ENCODE measurements at regions not wholly inside any gene's neighbourhood (a gene's known extent, or its start where the extent isn't known, plus 50 kb on each side); places are given as distances from the start of the nearest gene placed in this dataset.

DNA sequence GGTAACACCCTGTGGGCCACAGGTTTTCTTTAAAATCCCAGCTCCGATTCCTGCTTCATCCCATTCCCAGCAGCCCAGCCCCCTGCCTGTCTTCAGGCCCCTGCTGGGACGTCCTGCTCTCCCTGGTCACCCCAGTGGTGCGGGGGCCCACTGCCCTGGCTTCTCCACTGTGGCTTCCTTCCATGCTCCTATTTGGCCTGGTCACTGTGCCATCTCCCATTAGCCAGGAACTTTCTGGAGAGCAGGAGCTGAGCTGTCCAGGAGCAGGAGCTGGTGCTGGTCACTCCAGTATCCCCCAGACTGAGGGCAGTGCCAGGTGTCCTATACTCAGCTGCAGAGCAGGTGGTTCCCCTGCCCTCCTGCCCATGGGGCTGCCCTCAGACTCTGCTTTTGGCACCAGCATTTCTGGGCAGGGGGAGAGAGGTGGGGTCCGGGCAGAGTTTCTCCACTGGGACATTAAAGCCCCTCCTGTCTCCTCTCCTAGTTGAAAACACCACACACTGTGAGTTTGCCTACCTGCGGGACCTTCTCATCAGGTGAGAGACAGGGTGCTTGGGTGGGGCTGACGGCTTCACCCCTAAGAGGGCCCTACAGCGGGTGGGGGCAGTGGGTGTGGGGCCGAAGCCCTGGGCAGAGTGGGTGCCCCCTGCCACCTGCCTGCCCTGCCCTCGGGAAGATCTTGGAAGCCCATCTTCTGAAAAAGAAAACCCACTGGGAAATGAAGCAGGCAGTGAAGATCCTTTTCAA, 356.2 kb downstream of the SEC14L1 start:
- H3K27ac Mint-ChIP-seq: peak overlapping the region; percentile 50
- peak; percentile 32 for DNase-seq
- H3K36me3 Mint-ChIP-seq (ENCODE audit: low read depth): peaks cover 90% of the 10 kb centered on the region
- no peaks in the 10 kb centered on the region for H3K27me3 Mint-ChIP-seq
- peaks cover 12% of the 10 kb centered on the region for H3K4me1 Mint-ChIP-seq (ENCODE audit: low read depth)
- H3K9me3 Mint-ChIP-seq: no peaks in the 10 kb centered on the region
- H3K4me3 Mint-ChIP-seq: no peak overlapping the region

DNA sequence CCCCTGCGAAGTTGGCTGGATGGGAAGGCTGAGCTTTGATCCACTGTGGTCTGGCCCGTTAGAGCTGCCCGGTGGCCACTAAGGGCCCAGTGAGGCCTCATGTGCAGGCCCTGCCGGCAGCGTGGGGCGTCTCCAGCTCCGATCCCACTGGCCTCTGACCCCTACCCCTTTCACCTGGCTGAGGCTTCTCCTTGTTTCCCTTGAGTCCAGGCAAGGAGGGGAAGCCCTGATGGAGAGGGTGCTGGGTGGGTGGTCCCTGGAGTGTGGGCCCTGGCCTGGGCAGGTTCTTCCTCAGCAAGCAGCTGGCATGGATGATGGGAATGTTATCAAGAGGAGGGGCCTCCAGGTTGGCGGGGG, 356.8 kb downstream of the SEC14L1 start:
- Mint-ChIP-seq H3K9me3 (no peaks in the 10 kb centered on the region), H3K36me3 (ENCODE audit: low read depth) (peaks cover 88% of the 10 kb centered on the region), H3K27me3 (no peaks in the 10 kb centered on the region), H3K4me1 (ENCODE audit: low read depth) (peaks cover 10% of the 10 kb centered on the region), H3K4me3 (no peak overlapping the region), H3K27ac (no peak overlapping the region)
- DNase-seq: no peak

DNA sequence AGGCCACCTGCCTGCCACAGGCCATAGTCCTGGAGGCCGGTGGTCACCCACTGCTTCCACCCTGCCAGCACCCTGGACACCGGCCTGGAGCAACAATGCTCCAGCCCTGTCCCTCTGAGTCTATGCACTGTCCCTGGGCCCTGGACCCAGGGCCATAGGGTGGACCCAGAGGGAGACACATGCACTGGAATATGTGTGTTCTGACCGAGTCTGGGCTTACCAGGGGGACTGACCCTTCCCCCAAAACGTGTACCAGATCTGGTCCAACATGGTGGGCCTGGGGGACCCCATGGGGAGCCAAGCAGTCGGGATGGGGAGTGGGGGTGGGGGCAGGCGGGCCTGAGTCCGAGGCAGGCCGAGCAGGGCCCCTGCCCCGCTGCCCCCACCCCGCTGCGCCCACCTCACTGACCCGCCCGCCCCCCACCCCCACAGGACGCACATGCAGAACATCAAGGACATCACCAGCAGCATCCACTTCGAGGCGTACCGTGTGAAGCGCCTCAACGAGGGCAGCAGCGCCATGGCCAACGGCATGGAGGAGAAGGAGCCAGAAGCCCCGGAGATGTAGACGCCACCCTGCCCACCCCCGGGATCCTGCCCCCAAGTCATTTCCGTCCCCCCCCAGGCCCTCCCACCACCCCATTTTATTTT, 357.4 kb downstream of the SEC14L1 start:
- no peaks in the 10 kb centered on the region for H3K27me3 Mint-ChIP-seq
- H3K4me3 Mint-ChIP-seq: no peak overlapping the region
- no peaks in the 10 kb centered on the region for H3K9me3 Mint-ChIP-seq
- no peak for DNase-seq
- peaks cover 84% of the 10 kb centered on the region for H3K36me3 Mint-ChIP-seq (ENCODE audit: low read depth)
- H3K27ac Mint-ChIP-seq: peak overlapping the region; percentile 40
- H3K4me1 Mint-ChIP-seq (ENCODE audit: low read depth): peaks cover 10% of the 10 kb centered on the region

DNA sequence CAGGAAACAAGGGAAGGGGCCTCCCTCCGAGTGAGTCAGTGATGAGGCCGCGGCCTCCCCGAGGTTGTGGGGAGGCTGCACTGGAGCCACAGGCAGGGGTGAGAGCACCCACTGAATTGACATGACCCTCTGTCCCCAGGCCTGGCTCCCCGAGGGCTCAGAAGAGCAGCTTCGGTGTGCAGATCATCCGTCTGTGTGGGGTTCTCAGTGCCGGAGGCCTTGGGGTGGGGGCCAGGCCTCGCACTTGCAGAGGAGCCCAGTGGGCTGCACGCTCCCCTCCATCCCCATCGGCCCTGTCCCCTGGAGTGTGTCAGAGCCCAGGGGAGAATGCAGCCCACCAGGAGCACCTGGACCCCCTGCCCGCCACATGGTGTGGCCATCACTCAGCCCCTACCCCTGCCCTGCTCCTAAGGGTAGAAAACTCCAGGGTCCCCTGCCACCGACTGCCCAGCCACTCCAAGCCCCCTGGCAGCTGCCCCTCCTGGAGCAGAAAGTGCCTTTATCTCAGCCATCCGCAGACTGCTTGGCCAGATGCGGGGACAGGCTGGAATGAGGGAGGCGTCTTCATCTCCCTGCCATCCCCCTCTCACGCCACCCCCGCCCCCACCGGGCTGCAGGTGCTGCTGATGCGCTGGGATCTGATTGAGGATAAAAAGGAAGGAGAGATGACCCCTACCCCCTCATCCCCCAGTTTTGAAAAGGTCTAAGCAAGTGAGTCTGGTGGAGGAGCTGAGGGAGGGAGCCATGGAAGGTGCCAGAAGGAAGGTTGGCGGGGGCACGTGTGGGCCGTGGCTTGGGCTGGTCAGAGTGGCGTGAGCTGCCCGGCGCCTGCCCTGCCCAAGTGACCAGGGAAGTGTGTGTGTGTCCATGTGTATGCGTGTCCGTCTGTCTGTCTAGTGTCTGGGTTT, 358.3 kb downstream of the SEC14L1 start:
- Mint-ChIP-seq H3K27me3 (no peaks in the 10 kb centered on the region), H3K36me3 (ENCODE audit: low read depth) (peaks cover 76% of the 10 kb centered on the region), H3K4me3 (no peak overlapping the region), H3K4me1 (ENCODE audit: low read depth) (peaks cover 9% of the 10 kb centered on the region), H3K27ac (peak overlapping the region; percentile 67), H3K9me3 (no peaks in the 10 kb centered on the region)
- no peak for DNase-seq

DNA sequence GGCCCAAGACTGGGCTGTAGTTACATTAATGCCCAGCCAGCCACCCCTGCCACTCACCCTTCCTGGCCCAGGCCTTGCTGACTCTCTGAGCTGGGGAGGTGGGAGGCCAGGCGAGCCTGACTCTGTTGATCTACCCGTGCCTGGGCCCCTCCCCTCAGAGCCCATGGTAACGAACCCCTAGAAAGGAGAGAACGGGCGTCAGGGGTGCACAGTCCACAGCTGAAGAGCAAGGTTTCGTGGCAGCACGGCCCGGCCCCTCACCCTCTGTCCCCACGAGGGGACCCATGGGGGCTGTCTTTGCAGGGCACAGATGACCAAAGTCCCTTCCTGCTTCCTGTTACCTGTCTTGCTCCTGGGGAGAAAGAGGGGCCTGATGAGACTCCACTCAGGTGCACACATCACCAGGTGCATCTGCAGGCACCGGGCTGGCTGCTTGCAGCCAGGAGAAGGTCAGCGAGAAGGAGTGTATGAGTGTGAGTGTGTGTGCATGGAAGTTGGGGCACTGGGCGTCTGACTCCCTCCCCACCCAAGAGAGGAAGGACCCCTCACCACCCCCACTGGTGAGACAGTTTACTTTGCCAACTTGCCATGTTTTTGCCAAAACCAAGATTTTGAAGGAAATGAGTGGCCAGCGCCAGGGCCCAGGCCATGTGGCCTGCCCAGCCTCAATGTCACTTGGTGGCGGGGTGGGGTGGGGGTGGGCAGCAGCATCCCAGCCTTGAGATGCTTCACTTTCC, 359.1 kb downstream of the SEC14L1 start:
- peak overlapping the region; percentile 67 for H3K27ac Mint-ChIP-seq
- no peak for DNase-seq
- H3K4me3 Mint-ChIP-seq: no peak overlapping the region
- H3K9me3 Mint-ChIP-seq: no peaks in the 10 kb centered on the region
- peaks cover 2% of the 10 kb centered on the region for H3K4me1 Mint-ChIP-seq (ENCODE audit: low read depth)
- H3K27me3 Mint-ChIP-seq: no peaks in the 10 kb centered on the region
- peaks cover 70% of the 10 kb centered on the region for H3K36me3 Mint-ChIP-seq (ENCODE audit: low read depth)

DNA sequence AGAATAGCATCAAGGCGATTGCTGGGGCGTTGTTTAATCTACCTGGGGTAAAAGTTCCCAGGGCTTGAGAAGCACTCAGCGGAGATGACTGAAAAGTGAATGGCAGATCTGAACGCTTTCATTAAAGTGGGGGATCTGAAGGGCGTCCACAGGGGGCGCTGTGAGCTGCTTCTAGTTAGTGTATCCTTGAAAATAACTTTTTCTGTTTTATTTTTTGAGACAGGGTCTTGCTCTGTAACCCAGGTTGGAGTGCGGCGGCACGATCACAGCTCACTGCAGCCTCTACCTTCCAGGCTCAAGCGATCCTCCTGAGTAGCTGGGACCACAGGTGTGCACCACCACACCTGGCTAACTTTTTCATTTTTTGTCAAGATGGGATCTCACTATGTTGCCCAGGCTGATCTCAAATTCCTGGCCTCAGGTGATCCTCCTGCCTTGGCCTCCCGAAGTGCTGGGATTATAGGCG, 360.4 kb downstream of the SEC14L1 start:
- Mint-ChIP-seq H3K27ac (no peak overlapping the region), H3K36me3 (ENCODE audit: low read depth) (peaks cover 60% of the 10 kb centered on the region), H3K9me3 (no peaks in the 10 kb centered on the region), H3K4me1 (ENCODE audit: low read depth) (no peaks in the 10 kb centered on the region), H3K4me3 (no peak overlapping the region), H3K27me3 (no peaks in the 10 kb centered on the region)
- DNase-seq: peak; percentile 56

GRCh38 chr17:77501751-77502625, 361.2 kb downstream of the SEC14L1 start:
- Mint-ChIP-seq H3K4me1 (ENCODE audit: low read depth) (no peaks in the 10 kb centered on the region), H3K27me3 (no peaks in the 10 kb centered on the region), H3K4me3 (no peak overlapping the region), H3K36me3 (ENCODE audit: low read depth) (peaks cover 51% of the 10 kb centered on the region), H3K9me3 (no peaks in the 10 kb centered on the region), H3K27ac (peak overlapping the region; percentile 50)
- DNase-seq: no peak

DNA sequence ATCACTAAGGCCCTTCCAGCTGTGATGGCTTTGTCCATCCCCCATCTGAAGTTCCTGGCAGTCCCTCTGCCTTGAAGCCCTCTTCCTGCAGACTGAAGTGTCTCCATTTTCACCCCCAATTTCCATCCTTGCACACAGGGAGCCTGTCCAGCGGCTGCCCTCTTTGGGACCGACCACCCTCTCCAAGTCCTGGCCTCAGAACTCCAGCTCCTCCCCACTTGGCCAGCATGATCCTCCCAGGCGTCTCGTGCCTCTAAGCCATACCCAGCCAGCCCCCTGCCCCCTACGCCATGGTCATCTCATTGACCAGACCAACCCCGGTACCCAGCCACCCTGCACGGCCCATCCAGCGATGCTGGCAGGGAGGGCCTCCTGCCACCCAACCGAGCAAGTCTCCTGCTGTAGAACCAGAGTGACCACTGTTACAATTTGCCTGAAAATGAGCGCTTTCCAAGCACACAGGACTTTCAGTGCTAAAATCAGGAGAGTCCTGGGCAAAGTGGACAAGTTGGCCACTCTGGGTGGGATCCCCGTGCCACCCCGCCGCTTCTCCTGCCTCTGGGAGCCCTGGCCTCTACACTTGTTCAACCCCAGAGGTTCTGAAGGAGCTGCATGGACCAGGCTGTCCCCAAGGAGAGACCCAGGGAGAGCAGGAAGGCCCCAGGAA, 362.0 kb downstream of the SEC14L1 start:
- no peaks in the 10 kb centered on the region for H3K9me3 Mint-ChIP-seq

DNA sequence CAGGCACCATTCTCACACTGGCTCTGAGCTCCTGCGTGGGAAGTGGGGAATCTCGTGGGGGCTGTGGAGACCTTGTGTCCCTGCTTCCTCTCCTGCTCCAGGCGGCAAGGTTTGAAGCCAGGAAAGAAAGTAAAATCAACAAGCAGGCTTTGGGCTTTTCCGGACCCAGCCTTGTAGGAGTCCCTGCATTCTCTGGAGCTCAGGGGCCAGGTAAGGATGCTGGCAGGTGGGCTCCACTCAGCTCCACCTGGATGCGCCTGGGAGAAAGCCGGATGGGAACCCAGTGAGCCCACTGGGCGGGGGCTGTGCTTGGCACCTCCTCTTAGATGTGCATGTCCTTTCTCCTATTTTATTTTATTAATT, 362.5 kb downstream of the SEC14L1 start:
- Mint-ChIP-seq H3K27me3 (no peaks in the 10 kb centered on the region), H3K4me3 (no peak overlapping the region), H3K27ac (peak overlapping the region; percentile 47), H3K9me3 (no peaks in the 10 kb centered on the region), H3K36me3 (ENCODE audit: low read depth) (peaks cover 40% of the 10 kb centered on the region), H3K4me1 (ENCODE audit: low read depth) (no peaks in the 10 kb centered on the region)
- peak; percentile 27 for DNase-seq

More for the DNA sequence above, 362.0 kb downstream of the SEC14L1 start:
- no peaks in the 10 kb centered on the region for H3K4me1 Mint-ChIP-seq (ENCODE audit: low read depth)
- DNase-seq: peak; percentile 31
- no peak overlapping the region for H3K4me3 Mint-ChIP-seq
- peak overlapping the region; percentile 47 for H3K27ac Mint-ChIP-seq
- peaks cover 44% of the 10 kb centered on the region for H3K36me3 Mint-ChIP-seq (ENCODE audit: low read depth)
- no peaks in the 10 kb centered on the region for H3K27me3 Mint-ChIP-seq

DNA sequence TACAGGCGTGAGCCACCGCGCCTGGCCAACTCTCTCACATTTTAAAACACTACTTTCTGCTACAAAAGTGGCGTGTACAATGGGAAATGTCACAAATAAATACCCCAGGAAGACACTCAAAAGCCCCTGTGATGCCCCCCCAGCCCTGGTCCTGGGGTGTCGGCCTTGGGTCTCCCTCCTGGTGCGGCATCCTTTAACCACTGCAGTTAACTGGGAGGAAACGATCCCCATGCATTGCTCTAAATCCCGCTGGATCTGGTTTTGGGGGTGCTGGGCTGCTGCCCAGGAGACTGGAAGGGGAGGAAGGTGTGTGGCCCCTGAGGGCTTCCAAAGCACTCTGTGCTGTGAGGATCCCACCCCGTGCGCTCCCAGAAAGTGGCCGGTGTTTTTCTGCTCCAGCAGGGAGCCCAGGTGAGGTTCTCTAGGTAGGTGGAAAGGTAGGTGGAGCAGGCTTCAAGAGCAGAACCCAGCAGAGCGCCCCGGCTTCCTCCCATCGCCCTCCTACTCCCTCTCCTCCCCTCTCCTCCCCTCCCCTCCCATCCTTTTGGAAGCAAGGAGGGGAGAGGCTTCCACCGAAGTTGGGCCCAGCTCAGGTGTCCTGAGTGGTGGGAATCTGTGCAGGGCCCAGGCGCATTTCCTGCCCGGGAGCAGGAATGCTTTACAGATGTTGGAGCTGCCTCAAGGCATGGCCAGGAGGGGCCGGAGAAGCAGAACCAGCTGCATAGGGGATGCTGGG, 363.3 kb downstream of the SEC14L1 start:
- Mint-ChIP-seq H3K4me3 (no peak overlapping the region), H3K9me3 (no peaks in the 10 kb centered on the region)

DNA sequence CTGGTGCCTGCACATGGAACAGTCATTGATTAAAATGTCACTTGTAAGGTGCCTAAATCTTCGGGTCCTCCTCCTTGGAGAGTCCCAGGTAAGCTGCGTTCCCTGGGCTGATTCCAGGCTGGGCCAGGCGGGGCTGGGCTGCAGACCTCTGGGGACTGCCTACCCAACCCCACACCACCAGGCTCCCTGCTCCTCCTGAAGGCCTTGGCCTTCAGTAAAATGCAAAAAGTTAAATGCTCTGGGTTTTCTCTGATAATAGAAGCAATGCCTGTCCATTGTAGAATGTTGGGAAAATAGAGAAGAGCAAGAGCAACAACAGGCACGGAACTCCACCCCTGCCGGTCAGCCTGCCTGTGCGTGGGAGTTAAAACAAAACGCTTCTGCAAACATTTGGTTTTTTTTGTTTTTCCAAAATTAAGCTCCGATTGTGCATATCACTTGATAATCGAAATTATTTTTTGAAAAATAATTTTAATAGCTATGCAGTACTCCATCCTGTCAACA, 363.9 kb downstream of the SEC14L1 start:
- no peaks in the 10 kb centered on the region for H3K4me1 Mint-ChIP-seq (ENCODE audit: low read depth)
- no peaks in the 10 kb centered on the region for H3K9me3 Mint-ChIP-seq
- DNase-seq: no peak
- H3K36me3 Mint-ChIP-seq (ENCODE audit: low read depth): peaks cover 29% of the 10 kb centered on the region
- no peak overlapping the region for H3K27ac Mint-ChIP-seq
- H3K27me3 Mint-ChIP-seq: no peaks in the 10 kb centered on the region
- H3K4me3 Mint-ChIP-seq: no peak overlapping the region

More for the DNA sequence above, 363.3 kb downstream of the SEC14L1 start:
- Mint-ChIP-seq H3K27ac (peak overlapping the region; percentile 50), H3K27me3 (no peaks in the 10 kb centered on the region), H3K4me1 (ENCODE audit: low read depth) (no peaks in the 10 kb centered on the region), H3K36me3 (ENCODE audit: low read depth) (peaks cover 35% of the 10 kb centered on the region)
- DNase-seq: peak; percentile 27

DNA sequence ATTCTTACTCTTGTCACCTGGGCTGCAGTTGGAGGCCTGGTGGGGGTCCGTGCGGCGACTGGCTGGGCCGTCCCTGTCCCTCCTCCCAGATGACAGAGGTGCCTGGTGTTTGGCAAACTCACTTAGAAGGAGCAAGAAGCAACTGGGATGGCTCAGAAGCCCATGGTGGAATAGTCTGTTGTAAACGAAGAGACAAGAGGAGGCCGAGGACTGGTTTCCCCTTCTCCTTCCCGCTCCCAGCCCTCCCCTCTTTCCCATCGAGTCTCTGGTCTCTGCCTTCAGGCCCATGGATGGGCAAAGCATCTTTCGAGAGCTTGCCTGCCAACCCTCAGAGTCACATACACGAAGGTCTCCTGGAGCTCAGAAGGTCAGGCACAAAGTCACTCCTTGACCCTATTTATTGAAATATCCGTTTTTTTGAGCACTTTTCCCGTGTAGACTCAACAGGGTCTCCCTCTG, 364.4 kb downstream of the SEC14L1 start:
- H3K27ac Mint-ChIP-seq: no peak overlapping the region
- H3K4me1 Mint-ChIP-seq (ENCODE audit: low read depth): no peaks in the 10 kb centered on the region
- H3K36me3 Mint-ChIP-seq (ENCODE audit: low read depth): peaks cover 24% of the 10 kb centered on the region
- H3K27me3 Mint-ChIP-seq: no peaks in the 10 kb centered on the region
- no peaks in the 10 kb centered on the region for H3K9me3 Mint-ChIP-seq
- DNase-seq: peak; percentile 20
- H3K4me3 Mint-ChIP-seq: no peak overlapping the region

Measured in activated T-cell treated with anti-CD3 and anti-CD28 coated beads, Interleukin-2, amount 50 U/mL, for 24 hours (primary cell).